AG08395 (cell line): ENCODE measurements at regions not wholly inside any gene's neighbourhood (a gene's known extent, or its start where the extent isn't known, plus 50 kb on each side); places are given as distances from the start of the nearest gene placed in this dataset.

Experiments used
- DNase-seq: peaks from one replicate; pipeline ENCODE4 v3.0.0; 2012; ENCODE audit warnings: mixed read lengths, low spot score

GRCh38 chr21:20538039-20538658, 460.1 kb upstream of the NCAM2 start:
- DNase-seq = no peak

GRCh38 chr21:20545454-20545853, 452.8 kb upstream of the NCAM2 start:
- no peak for DNase-seq

DNA sequence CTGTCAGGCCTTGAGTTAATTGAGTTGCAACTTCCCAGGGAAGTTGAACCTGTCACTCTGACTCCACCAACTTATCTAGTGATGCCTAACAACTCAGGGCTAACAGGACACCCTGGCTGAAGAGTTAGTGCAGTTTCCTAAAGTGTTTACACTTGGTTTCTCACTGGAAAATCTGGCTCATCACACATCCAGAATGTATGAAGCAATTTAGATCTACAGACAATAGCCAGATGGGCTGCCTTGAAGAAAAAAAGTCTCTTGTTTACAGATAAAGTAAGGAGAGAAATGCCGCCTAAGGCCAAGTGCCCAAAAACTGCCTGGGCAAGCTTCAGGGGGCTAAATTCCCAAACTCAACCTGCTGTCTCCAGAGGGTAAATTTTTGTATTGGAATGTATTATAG, 446.3 kb upstream of the NCAM2 start:
- DNase-seq = no peak

DNA sequence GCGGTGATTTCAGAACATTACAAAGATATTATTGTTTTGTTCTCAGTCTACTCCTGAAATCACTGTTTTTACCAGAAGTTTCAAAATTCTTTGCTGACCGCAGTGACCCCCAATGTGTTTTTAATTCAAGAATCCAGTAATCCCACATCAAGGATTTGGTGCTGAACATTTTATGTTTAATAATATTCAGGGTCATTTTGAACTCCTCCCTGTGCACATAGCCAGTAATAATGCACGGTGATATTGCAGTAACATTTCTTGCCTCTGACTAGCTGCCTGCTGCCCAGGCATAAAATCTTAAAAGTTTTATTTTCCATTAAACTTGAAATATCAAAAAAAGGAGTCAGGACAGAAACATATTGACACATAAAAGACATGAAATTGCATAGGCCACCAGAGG, 443.4 kb upstream of the NCAM2 start:
- no peak for DNase-seq

DNA sequence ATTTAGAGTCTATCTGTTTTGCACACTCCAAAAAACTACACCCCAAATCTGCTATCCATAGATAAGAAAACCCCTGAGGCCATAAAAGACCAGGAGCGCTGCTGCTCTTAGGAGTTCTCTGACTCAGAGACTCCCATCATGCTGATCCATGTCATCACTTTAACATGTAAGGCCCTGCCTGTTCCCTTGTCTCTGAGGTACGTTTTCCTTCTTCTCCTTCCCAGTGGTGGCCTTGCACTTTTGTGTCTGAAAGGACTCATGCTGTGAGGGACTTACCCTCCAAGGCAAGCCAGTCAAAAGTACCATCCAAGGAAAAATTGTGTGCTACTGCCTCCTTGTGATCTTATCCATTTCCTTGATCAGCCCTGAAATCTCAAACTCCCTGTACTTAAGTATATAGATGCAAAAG, 427.4 kb upstream of the NCAM2 start:
- DNase-seq = no peak

GRCh38 chr21:20572582-20572981, 425.6 kb upstream of the NCAM2 start:
- DNase-seq = no peak

DNA sequence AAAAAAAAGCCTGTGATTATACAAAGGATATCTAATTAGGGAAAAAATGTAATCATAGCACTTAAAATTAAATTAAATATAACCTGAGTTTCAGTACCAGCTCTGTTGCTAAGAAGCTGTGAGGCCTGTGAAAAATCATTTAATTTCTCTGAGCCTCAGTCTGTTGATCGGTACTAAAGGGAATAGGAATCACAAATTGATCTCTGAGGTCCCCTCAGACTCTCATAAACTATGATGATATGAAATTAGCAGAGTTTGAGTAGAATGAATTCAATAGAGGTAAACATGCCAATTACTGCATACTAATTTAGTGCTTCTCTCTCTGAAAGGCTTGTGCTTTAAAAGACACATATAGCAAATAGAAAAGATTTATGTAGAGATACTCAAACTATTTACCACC, 416.8 kb upstream of the NCAM2 start:
- DNase-seq = no peak

DNA sequence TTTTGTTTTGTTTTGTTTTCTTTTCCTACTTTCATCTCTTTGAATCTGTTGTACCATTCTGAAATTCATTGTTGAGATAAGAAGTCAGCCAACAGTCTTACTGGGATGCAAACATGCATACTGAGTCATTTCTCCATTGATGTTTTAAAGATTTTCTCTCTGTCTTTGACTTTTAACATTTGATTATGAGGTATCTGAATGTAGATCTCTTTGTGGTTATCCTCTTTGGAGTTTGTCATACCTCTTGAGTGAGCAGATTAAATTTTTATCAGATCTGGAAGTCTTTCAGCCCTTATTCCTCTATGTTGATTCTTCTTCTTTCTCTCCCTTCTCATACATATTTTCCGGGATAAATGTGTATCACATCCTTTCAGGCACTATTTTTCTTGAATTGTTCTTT, 406.9 kb upstream of the NCAM2 start:
- no peak for DNase-seq

DNA sequence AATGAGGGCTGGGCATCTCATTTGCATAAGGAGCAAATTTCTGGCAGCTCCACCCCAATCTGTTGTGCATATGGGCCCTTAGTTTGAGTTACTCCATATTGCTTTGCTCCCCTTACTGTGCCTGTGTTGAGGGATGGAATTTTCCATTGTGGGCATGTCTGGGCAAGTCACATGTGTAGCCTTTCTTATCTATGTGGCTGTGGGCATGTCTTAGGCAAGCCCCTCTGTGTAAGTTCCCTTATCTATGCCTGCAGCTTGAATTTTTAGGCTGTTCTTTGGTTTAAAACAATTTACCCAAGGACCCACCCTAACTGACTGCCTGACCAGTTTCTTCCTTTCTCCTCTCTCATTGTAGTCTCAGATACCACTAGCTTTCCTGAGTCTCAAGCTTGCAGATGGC, 405.7 kb upstream of the NCAM2 start:
- DNase-seq = no peak

DNA sequence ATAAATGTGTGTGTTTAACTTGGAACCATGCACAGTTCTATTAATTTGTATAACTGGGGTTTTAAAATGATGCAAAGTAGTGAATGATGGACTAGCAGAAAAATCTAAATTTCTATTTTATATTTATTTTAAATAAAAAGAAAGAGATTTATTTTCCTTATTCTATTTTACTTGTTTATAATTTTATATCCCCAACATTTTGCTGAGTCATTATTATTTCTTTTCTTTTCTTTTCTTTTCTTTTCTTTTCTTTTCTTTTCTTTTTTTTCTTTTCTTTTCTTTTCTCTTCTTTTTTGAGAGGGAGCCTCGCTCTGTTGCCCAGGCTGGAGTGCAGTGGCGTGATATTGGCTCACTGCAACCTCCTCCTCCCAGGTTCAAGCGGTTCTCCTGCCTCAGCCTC, 395.0 kb upstream of the NCAM2 start:
- no peak for DNase-seq

- no peak for DNase-seq
These were observed 387.2 kb upstream of the NCAM2 start for GRCh38 chr21:20611008-20611407.

DNA sequence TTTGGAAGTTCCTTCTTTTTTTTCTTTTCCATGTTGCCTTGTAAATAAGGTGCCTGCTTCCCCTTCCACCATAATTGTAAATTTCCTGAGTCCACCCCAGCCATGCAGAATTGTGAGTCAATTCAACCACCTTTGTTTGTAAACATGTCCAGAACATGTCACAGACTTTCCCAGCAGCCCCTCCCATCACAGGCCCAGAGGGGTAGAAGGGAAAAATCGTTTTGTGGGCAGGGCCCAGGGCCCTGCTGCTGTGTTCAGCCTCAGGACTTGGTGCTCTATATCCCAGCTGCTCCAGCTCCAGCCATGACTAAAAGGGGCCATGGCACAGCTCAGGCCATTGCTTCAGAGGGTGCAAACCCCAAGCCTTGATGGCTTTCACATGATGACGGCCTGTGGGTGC, 384.6 kb upstream of the NCAM2 start:
- DNase-seq = no peak

- DNase-seq = no peak
These were observed 381.1 kb upstream of the NCAM2 start for GRCh38 chr21:20617130-20617529.

DNA sequence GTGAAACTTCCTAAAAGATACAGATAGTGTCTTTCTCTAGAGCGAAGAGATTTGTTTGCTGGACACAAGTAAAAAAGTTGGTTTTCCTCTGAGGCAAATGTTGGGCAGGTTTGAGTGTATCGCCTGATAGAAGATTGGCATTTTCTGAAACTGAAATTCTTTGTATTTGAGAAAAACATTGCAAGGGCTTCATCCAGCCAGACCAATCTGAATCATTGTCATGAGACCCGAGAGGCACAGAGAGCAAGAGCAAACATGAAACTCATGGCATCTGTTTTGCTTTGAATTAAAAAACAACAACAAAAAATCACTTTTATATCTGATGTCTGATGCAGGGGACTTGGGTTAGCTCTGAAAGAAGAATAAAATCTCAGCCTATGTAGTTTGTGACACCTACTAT, 379.3 kb upstream of the NCAM2 start:
- no peak for DNase-seq

- DNase-seq = no peak
These were observed 370.6 kb upstream of the NCAM2 start for GRCh38 chr21:20627594-20627993.

DNA sequence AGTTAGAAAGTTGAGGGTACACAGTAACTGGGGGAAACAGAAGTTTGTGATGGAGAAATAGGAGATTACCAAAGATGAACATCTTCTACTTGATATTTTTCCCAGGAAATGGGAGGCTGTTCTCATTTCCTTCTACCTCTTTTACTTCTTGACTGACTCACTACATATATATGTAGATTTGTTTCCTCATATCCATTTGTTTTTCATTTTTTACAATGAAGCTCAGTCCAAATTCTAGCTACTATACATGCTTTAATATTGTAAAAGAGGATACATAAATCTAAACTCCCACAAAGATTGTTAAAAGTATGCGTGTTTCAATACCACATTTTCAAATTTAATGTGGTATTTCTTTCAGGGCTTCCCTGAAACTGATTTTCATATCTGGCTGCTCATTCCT, 366.6 kb upstream of the NCAM2 start:
- no peak for DNase-seq

- DNase-seq = peak; percentile 2
These were observed 359.2 kb upstream of the NCAM2 start for GRCh38 chr21:20639026-20639425.

- no peak for DNase-seq
These were observed 357.0 kb upstream of the NCAM2 start for GRCh38 chr21:20641241-20641640.

DNA sequence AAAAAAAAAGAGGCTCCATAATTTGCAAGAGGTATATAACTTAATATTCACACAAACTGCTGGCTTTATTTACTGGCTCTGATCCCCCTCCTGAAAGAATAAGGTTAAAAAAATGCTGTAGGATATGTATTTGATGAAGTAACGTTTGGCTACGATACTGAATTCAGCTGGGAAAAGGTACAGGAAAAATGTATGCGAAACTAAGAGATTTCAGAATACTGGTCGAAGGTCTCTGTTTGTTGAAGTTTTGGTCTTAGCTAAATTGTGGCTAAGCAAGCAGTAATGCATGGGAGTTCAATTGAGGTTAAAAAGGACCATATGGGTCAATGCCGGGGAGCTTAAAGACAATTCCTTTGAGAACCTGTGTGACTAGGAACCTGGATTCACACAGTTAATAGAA, 355.5 kb upstream of the NCAM2 start:
- DNase-seq = no peak

DNA sequence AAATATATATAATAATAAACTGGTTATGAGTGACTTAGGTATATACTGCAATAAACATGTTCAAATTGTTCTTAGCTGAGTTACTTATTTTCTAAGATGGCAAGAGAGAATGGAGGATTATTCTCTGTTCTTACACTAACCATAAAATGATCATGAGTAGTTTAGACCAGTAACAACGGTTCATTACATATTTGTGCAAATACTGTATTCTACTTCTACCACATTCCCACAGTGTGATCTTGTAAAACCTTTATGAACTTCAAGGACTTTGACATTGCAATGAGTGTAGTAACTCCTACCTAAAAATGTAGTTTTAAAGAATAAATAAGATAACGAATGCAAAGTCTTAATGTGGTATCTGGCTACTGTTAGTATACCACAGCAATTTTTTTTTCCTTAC, 353.7 kb upstream of the NCAM2 start:
- no peak for DNase-seq

- no peak for DNase-seq
These were observed 352.9 kb upstream of the NCAM2 start for GRCh38 chr21:20645344-20645743.

DNA sequence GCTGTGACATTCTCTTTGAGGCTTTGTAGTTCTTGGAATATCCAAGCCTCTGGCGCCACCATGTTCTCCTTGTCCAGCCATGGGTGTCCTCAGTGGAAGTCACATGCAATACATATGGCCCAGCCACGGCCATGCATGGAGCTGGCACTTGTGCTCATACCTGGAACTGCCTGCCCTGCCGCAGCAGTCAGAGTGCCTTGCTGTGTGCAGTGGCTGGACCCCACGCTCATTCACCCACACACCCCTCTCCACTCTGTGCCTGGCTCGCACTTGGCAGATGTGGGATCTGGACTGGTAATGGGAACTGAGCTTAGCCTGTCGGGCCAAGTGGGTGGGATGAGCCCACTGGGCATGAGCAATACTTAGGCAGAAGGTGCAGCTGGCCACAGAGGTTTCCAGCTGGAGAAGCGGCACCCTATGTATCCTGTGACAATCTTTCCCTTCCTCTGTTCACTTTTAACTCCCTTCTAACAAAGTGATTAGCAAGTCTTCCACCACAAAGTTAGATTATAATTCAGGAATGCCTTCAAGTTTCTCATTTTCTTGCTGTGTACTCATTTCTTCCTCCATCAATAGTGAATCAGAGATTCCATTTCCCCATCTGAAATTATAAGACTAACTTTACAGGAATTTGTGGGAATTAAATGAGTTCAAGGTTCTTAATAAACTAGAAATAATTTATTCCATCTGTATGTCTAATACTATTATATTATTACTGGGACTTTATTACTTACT, 351.6 kb upstream of the NCAM2 start:
- no peak for DNase-seq

- DNase-seq = peak; percentile 8
These were observed 350.6 kb upstream of the NCAM2 start for GRCh38 chr21:20647607-20648006.

DNA sequence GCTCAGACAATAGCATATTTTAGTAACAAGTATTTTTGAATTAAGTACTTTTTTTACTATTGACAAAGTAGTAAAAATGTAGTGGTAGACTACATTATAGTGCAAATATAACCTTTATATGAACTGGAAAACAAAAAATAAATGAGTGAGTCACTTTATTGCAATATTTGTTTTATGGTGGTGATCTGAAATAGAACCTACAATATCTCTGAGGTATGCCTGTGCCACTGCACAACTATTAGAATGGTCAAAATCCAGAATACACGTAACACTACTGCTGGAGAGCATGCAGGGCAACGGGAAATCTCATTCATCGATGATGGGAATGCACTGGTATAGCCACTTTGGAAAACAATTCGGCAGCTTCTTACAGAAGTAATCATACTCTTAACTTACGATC, 349.0 kb upstream of the NCAM2 start:
- no peak for DNase-seq
